NCI-H187 treated with DMSO at 0.1 percent for 48 hours (cell line): ENCODE measurements at regions not wholly inside any gene's neighbourhood (a gene's known extent, or its start where the extent isn't known, plus 50 kb on each side); places are given as distances from the start of the nearest gene placed in this dataset.

Experiments used
- DNase-seq: peaks from one replicate; lab custom pipeline; 2025; lab: John Stamatoyannopoulos, UW

DNA sequence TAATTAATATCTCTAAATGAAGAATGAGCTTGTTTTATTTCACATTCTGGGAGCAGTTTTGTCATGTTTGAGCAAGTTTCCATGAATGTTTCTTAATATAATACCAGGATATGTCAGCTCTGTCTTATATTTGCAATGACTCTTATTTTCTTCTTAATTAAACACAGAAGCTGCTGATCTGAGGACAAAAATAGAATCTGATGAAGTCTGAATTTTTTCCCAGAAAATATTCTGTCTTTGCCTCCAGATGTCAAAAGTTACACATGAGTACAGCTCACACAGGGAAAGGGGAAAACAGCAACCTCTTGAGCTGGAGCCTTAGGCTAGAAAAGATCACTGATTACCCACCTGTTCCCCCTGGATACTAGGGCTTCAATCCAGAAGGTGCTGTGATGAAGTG, 606.6 kb upstream of the SYT4 start:
- DNase-seq = no peak

DNA sequence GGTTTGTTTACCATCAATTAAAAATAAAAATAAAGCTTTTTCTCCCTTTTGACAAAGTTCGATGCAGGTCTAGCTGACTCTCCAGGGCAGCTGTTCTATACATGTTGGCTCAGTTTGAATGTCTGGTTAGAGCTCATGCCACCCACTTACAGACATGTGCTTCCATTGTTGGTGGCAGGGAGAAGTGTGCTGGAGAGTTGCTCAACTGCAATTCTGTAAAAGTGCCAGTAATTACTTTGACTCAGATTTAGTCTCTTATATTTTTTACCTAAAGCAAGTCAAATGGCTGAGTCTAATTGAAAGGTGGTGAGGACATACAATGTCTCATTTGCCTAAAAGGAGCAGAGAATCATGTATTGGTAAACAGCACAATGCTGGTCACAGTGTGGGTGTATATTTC, 609.1 kb upstream of the SYT4 start:
- no peak for DNase-seq

DNA sequence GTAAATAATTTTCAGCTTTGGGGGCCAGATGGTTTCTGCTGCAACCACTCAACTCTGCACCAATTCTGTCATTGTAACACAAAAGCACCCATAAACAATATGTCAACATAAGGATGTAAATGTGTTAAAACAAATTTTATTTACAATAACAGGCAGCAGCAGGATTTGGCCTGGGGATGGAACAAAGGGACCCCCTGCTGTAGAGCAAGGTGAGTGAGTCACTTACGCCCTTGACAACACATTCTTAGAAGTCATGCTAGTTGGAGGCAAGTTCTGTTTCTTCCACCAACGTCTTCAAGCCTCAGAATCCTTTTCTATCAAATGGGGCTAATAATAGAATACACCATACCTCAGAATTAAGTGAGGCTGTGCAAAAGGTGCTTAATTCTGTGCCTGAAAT, 610.2 kb upstream of the SYT4 start:
- no peak for DNase-seq

DNA sequence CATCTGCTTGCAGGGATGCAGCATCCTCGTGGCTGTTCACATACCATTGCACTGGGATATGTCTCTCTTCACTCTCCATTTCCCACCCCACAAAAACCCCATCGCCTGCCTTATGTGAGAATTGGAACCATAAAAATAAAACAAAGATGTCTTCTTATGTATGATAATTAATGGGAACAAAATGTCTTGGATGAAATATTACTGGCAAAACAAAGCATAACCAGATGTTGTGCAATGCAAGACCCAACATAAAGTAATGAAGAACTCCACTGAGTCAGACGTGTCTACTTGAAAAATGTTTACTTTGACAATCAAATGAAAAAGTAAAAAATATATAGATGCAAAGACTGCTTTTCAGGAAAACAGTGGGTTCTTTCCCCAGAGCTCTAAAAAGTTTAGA, 611.3 kb upstream of the SYT4 start:
- no peak for DNase-seq

DNA sequence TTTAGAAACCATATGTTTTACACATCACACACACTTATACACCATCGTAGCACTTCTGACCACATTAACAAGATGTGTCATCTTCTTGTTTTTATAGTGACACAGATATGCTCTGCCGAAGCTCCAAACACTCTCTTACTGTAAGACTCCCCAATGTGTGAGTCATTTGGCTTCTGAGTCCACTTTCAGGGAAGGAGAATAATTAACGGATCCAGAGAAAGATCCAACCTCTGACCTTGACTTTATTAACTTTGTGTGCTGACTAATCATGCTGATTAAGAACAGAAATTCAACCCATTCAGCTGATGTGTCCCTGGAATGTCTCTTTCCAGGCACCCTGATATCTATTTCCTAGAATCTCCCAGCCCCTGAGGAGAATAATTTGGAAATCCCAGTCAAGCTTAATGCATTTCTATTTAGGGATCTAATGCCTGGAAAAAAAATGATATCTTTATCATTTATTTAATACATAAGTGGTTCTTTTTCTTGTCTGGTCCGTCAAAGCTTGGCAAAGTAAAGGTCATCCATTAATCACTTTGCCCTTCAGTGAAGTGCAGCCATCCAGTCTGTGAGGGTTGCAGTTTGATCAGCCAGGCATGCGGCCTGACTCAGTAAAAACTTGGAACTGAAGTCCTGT, 615.8 kb upstream of the SYT4 start:
- DNase-seq = no peak

DNA sequence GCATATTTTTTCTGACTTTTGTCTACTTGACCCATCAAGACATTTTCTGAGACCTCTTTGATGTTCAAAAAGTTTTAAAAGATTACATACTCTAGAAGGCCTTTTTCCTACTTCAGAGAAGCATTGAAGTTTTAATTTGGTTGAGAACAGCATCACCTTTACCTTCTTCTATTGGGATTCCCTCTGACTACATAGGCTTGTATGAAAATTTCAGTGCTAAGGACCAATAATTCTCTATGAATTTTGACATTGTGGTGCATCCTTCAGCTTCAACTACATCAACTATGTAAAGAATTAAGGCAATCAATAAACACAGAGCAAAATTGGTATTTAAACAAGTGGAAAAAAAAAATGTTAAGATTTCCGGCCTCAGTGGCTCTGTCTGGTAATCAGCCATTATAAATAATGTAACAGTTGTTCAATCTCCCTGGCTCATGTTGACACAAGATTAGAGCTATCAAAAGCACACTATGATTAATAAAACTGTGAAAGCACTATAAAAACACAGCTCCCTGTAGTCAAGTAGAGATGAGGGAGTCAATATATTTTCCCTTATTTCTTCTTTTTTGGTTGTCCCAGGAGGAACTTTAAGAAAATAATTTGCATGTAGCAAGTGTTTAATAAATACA, 627.0 kb upstream of the SYT4 start:
- no peak for DNase-seq

DNA sequence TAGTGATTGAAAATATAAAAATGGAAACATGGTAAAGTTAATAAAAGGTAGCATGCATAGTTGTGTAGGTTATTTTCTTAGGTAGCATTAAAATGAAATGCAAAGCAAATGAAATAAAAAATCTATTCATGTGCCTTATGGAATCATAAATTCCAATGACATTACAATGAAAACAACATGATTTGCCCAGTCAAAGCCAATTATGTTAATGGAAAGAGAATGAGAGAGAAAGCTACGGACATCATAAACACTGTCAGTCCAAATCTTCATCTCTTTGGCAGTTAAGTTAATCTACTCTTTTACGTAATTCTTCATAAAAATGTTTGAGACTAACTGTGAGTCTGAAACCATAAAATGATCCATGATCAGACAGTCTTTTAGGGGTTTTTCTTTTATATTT, 636.7 kb upstream of the SYT4 start:
- DNase-seq = no peak

DNA sequence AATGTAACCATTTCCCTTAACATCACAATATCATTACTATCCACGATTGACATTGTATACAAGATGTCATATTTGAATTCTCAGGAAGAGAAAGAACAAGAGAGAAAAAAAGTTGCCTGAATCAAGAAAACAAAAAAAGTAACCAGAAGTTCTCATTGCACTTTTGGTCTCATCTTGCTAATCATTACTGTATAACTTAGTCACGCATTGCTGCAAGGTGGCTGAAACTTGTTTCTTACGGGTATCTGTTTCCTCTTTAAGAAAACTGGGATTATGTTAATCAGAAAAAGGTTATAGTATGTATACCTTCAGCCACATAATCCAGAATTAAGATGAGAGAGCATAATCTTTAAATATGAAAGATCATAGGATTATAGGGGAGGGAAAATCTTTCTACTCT, 639.7 kb upstream of the SYT4 start:
- no peak for DNase-seq

DNA sequence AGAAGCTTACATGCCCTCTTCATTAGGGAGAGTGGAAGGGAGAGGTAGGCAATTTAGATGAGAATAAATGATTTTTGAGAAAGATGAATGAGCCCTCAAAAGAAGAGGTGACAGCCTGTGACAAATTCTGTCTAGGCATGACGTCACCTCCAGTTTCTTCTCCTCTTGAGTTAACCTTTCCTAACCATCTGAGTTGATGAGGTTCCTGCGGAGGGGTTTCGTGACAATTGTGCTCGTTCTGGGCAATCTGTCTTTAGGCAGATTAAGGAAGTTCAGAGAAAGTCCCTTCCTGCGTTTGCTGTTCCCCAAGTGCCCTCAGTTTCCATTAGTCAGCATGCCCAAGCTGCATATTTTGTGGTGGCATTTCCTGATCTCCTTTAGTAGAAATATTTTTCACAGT, 640.2 kb upstream of the SYT4 start:
- no peak for DNase-seq

DNA sequence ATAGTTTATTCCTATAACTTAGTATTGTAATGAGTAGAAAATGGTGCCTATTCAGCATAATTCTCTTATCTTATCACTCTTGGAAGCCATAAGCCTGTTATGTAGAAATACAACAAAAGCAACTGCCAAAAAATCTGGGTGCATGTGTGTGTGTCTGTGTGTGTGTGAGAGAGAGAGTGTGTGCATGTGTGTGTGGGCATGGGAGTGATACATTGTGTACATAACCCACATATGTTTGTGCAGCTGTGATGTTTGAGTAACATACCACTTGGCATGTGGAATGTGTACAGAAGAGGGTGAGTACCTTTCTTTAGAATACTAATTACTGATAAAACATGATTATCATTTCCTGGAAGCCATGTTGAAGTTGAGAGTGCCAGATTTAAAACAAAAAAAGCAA, 642.3 kb upstream of the SYT4 start:
- no peak for DNase-seq

DNA sequence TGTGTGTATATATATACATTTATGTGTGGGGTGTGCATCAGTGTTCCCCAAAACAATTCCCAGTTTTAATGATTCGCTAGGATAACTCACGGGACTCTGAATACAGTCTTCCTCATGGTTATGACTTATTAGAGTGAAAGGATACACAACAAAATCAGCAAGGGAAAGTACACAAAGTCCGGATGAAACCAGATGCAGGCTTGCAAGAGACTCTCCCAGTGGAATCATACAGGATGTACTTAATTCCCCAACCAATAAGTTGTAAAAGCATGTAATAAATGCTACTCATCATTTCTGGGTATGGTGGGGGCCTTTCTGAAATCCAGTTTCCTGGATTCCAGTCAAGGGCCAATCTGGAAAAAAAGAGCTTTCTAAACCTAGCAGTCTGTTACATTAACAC, 654.1 kb upstream of the SYT4 start:
- DNase-seq = no peak

DNA sequence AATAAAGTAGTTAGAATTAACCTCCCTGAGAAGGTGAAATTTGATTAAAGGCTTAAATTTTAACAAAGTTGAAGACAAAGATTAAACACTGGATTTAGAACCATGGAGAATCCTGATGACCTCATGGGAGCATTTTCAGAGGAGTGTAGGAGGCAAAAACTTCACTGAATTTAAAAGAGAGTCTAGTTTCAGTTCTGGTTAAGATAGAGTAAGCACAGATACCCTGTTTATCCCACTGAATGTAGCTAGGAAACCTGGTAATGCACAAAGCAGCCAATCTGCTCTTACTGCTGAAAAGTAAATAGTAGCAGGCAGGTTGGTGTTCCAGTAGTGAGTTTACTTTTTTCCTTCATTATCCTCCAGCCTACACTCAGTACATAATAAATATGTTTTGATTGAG, 654.9 kb upstream of the SYT4 start:
- DNase-seq = no peak

DNA sequence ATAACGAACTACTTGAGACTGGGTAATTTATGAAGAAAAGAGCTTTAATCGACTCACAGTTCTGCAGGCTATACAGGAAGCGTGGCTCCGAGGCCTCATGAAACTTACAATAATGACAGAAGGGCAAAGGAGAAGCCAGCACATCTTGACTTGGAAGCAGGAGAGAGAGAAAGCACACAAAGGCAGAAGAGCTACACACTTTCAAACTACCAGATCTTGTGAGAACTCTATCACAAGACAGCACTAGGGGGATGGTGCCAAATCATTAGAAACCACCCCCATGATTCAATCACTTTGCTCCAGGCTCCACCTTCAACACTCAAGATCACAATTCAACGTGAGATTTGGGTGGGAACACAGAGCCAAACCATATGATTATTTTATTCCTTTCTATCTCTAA, 655.9 kb upstream of the SYT4 start:
- no peak for DNase-seq

DNA sequence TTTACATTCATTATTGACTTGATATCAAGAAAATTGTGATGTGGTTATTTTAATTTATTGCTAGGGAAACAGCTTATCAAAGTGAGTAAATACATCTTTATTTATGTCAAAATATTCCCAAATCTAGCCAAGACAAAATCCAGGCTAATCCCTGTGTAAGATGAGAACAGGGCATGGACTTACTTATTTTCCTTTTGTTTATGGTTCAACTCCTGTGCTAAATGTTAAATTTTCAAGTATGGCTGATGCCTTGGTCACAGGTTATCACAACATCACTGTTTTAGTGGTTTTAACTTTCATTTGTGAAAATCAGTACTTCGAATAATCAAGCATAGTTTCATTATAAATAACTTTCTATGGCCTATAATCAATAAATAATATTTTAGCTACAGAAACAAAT, 657.0 kb upstream of the SYT4 start:
- DNase-seq = no peak

DNA sequence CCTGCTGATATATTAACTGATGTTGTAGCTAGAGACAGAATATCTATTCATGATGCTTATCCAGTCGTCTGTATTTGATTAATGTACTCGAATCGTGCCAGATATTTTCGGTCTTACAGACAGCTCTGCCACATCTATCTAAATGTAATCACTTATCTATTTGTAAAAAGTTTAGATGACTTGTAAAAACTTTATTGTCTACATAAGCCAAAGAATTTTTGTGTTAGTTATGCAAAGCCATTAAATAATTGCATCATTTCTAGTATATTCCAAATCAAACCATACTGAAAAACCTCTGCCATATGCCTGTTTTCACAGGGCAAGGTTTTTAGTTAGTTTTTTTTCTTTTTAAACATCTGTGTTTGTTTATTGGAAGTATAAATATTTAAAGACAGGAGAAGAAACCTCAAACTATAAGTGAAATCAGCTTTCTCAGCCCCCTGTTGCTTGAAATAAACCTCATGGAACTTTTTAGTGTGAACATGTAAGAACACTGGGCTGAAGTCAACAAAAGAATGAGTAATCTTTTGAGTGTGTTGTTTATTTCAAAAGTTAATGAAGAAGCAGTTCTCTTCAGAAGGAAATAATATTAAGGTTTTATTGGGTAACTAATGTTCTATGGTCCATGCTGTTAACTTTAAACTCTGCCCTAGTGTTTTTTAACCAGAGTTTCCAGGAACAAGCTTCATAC, 657.6 kb upstream of the SYT4 start:
- DNase-seq = no peak

DNA sequence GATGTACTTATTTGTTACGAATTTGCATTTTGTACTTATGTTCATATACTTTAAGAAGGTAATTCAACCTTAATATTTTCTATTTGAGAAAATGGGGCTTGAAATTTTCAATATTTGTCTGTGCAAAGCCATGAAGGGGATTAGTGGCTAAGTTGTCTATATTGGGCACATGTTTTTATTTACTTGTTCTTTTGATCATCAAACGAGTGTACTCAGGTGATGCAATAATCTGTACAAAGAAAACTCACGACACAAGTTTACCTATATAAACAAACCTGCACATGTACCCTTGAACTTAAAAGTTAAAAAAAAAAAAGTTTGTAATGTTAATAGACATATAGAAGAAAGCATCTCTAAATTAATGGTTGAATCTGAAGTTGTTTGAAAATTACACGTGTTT, 658.9 kb upstream of the SYT4 start:
- no peak for DNase-seq

DNA sequence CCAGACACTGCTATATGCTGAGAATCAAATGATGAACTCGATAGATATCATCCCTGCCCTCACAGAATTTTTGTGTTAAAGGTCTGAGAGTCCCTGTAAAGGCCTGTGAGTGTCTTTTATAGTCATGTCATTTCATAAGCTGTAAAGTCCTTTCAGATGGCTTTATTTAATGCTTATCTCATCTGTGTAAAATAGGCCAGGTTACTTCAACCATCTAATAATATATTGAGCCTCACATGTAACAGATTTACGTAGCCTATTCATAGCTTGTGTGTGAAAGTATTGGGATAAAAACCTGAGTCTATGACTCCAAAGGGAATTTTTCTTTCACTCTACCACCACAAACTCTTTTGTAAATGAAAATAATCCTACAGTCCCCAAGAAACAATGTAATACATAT, 672.0 kb upstream of the SYT4 start:
- DNase-seq = no peak

DNA sequence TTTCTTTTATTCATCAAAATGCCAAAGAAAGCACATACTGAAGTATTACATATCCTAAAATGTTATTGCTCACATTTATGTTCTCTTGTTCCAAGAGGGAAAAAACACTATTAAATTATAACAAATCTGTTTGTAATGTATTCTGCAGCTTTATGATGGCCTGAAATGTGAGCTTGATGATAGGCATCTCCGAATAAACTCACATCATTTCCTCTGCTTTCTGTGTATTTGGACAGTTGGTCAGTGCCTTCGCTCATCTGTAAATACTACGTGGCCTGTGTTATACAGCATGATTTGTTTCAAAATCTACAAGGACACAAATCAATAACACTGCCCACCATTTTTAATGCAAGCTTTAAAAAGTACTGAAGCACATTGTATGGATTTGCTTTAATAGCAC, 672.8 kb upstream of the SYT4 start:
- DNase-seq = no peak

DNA sequence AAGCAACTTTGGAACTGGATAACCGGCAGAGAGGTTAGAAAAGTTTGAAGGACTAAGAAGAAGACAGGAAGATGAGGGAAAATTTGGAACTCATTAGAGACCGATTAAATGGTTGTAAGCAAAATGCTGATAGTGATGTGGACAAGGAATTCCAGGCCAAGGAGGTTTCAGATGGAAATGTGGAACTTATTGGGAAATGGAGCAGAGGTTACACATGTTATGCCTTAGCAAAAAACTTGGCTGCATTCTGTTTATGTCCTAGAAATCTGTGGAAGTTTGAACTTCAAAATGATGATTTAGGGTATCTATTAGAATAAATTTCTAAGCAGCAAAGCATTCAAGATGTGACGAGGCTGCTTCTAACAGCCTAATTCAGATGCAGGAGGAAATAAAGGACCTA, 675.1 kb upstream of the SYT4 start:
- DNase-seq = no peak

DNA sequence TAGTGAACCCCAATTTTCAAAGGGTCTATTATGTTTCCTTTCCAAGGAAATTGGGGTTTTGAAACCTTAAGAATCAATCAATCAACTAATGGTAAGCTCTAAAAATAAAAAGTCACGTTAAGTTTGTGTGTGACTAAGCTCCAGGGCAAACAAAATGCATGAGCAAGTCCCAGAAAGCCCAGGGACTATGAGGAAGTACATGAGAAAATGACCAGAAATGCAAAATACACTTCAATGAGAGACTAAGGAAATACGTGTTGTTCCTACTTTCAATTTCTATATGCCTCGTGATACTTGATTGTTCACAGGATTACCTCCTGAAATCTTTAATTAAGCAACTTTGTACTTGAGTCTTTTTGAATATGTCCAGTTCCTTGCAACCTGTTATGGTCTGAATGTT, 684.4 kb upstream of the SYT4 start:
- DNase-seq = no peak

DNA sequence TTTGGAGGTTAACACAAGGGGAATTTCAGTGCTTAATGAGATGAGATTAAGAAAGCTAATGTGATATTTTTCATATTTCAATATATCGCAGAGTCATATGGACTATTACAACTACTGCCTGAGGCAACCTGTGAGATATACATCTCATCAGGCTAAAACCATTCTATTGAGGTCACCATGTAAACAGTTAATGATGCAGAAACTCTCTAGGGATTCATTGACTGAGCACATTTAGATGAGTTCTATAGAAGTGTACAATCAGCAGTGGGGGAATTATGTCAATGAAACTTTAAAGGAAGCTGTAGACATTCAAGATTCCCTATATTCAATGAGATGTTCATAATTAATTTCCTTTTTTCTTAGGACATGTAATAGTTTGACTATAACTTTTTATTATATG, 687.4 kb upstream of the SYT4 start:
- DNase-seq = no peak

DNA sequence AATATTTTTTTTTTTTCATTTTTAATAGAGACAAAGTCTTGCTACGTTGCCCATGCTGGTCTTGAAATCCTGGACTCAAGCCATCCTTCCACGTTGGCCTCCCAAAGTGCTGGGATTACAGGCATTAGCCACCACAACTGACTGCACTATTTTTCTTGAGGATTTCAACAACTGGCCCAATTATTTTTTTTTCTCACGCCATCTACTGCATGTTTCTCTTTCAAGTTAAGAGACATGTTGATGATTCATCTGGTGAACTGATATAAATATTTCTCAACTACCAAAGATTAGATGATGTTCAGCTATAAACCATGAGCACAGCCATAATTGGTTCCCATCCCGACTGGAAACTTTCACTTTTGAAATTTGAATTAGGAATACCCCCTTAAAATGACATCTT, 688.4 kb upstream of the SYT4 start:
- DNase-seq = no peak

DNA sequence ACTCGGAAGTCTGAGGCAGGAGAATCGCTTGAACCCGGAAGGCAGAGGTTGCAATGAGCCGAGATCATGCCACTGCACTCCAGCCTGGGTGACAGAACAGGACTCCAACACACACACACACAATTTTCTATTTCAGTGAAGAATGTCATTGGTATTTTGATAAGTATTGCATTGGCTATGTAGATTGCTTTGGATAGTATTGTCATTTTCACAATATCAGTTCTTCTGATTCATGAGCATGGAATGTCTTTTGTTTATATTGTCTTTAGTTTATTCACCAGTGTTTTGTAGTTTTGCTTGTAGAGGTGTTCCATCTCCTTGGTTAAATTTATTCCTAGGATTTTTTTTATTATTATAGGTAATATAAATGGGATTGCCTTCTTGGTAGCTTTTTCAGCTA, 693.4 kb upstream of the SYT4 start:
- no peak for DNase-seq

DNA sequence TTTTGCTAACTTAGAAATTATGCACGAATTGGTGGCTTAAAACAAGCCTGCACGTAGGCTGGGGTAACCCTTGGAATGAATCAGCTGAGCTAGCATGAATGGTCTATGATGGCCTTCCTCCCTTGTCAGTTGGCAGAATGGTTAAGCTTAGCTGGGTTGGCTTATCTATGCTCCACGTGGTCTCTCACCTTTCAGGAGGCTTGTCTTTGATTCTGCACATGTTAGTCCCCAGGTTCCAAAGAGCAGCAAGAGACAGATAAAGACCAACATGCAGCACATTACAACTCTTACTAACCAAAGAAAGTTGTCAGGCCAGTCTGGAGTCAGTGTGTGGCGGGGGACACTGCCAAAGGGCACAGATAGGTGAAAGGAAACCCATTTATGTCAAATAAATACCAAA, 700.9 kb upstream of the SYT4 start:
- DNase-seq = no peak
